ENCODE measurements at regions not wholly inside any gene's neighbourhood (a gene's known extent, or its start where the extent isn't known, plus 50 kb on each side); places are given as distances from the start of the nearest gene placed in this dataset.
"Not testable (repeated sequence)": the region's sequence is repeated elsewhere in the genome, so short reads cannot be mapped to it uniquely, and the experiment has no call there.

DNA sequence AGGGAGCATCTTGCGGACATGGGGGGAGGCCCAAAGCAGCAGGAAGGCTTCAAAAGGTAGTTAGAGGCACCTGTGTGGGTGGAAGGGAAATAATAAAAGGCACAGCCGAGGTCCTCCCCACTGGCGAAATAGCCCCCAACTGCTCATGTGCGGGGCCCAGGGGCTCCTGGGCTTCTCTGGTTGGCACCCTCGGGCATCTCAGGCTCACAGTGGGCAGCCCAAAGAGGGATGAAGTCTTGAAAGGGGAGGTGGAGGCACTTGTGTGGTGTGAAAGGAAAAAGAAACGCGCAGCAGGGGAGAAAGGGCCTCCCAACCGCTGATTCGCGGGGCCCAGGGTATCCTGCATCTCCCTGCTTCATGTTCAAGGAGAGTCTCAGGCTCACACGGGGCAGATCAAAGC is 579.4 kb downstream of the ALG10 start:
- H3K4me1 ChIP-seq (ENCODE audit: control insufficient read depth in 1 of 2, insufficient read depth in 2 of 2, low read length in 2 of 2) = no peaks in the 10 kb centered on the region
- H3K36me3 ChIP-seq (ENCODE audit: control insufficient read depth in 1 of 2, insufficient read depth in 2 of 2, low read length in 2 of 2) = no peaks in the 10 kb centered on the region
- H3K9me3 ChIP-seq (ENCODE audit: control insufficient read depth in 1 of 2, low read length in 2 of 2) = peaks cover 22 to 96% of the 10 kb centered on the region in 2 donors
- H3K27ac ChIP-seq (ENCODE audit: low read length) = no peak overlapping the region
- H3K4me3 ChIP-seq (ENCODE audit: low read depth in 1 of 2, low read length in 2 of 2) = peak overlapping the region in 1 of 2 donors; percentile 20
- no peaks in the 10 kb centered on the region for H3K27me3 ChIP-seq (ENCODE audit: low read depth, low read length)

DNA sequence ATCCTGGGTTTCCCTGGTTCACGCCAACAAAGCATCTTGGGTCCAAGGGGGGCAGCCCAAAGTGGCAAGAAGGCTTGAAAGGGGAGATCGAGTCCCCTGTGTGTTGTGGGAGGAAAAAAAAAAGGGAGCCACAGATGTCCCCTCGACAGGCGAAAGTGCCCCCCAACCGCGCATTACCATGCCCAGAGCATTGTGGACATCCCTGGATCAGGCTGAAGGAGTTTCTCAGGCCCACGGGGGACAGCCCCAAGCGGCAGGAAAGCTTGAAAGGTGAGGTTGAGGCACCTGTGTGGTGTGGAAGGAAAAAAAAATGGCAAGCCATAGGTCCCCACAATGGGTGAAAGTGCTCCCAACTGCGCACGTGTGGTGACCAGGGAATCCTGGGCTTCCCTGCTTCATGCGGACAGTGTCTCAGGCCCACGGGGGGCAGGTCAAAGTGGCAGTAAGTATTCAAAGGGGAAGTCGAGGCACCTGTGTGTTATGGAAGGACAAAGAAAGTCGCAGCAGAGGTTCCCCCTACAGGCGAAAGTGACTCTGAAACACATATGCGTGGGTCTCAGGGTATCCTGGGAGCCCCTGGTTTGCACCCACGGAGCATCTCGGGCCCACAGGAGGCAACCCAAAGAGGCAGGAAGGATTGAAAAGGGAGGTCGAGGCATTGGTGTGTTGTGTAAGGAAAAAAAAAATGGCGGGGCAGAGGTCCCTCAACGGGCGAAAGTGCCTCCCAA is 580.1 kb downstream of the ALG10 start:
- Histone ChIP-seq H3K27ac (ENCODE audit: low read length) (no peak overlapping the region), H3K36me3 (ENCODE audit: control insufficient read depth in 1 of 2, insufficient read depth in 2 of 2, low read length in 2 of 2) (no peaks in the 10 kb centered on the region), H3K4me3 (ENCODE audit: low read depth in 1 of 2, low read length in 2 of 2) (peak overlapping the region in 1 of 2 donors; percentile 36), H3K9me3 (ENCODE audit: control insufficient read depth in 1 of 2, low read length in 2 of 2) (peaks cover 22 to 96% of the 10 kb centered on the region in 2 donors), H3K27me3 (ENCODE audit: low read depth, low read length) (no peaks in the 10 kb centered on the region), H3K4me1 (ENCODE audit: control insufficient read depth in 1 of 2, insufficient read depth in 2 of 2, low read length in 2 of 2) (no peaks in the 10 kb centered on the region)

DNA sequence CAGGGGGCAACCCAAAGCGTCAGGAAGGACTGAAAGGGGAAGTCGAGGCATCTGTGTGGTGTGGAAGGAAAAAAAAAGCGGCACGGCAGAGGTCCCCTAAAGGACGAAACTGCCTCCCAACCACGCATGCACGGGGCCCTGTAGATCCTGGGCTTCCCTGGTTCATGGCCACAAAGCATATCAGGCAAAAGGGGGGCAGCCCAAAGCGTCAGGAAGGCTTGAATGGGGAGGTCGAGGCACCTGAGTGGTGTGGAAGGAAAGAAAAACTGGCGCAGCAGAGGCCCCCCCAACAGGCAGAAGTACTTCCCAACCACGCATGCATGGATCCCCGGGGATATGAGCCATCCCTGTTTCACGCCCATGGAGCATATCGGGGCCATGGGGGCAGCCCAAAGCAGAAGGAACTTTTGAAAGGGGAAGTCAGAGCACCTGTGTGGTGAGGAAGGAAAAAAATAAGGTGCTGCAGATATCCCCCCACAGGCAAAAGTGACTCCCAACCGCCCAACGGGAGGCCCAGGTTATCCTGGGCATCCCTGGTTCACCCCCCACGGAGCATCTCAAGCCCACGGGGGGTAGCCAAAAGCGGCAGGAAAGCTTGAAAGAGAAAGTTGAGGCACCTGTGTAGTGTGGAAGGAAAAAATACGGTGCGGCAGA is 581.2 kb downstream of the ALG10 start:
- H3K4me1 ChIP-seq (ENCODE audit: control insufficient read depth in 1 of 2, insufficient read depth in 2 of 2, low read length in 2 of 2) = no peaks in the 10 kb centered on the region
- no peak overlapping the region for H3K27ac ChIP-seq (ENCODE audit: low read length)
- no peaks in the 10 kb centered on the region for H3K36me3 ChIP-seq (ENCODE audit: control insufficient read depth in 1 of 2, insufficient read depth in 2 of 2, low read length in 2 of 2)
- H3K27me3 ChIP-seq (ENCODE audit: low read depth, low read length) = no peaks in the 10 kb centered on the region
- H3K4me3 ChIP-seq (ENCODE audit: low read depth in 1 of 2, low read length in 2 of 2) = peak overlapping the region in 1 of 2 donors; percentile 36
- peaks cover 22 to 92% of the 10 kb centered on the region in 2 donors for H3K9me3 ChIP-seq (ENCODE audit: control insufficient read depth in 1 of 2, low read length in 2 of 2)

DNA sequence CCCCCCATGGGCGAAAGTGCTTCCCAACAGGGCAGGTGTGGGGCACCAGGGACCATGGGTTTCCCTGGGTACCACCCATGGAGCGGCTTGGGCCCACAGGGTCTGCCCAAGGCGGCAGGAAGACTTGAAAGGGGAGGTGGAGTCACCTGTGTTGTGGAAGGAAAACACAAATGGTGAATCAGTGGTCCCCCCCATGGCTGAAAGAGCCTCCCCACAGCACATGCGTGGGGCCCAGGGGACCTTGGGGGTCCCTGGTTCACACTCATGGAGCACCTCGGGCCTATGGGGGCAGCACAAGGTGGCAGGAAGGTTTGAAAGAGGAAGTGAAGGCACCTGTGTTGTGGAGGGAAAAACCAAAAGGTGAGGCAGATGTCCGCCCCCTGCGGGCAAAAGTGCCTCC is 581.9 kb downstream of the ALG10 start:
- Histone ChIP-seq H3K27me3 (ENCODE audit: low read depth, low read length) (no peaks in the 10 kb centered on the region), H3K36me3 (ENCODE audit: control insufficient read depth in 1 of 2, insufficient read depth in 2 of 2, low read length in 2 of 2) (no peaks in the 10 kb centered on the region), H3K4me3 (ENCODE audit: low read depth in 1 of 2, low read length in 2 of 2) (peak overlapping the region in 1 of 2 donors; percentile 36), H3K27ac (ENCODE audit: low read length) (no peak overlapping the region), H3K4me1 (ENCODE audit: control insufficient read depth in 1 of 2, insufficient read depth in 2 of 2, low read length in 2 of 2) (no peaks in the 10 kb centered on the region), H3K9me3 (ENCODE audit: control insufficient read depth in 1 of 2, low read length in 2 of 2) (peaks cover 22 to 86% of the 10 kb centered on the region in 2 donors)

DNA sequence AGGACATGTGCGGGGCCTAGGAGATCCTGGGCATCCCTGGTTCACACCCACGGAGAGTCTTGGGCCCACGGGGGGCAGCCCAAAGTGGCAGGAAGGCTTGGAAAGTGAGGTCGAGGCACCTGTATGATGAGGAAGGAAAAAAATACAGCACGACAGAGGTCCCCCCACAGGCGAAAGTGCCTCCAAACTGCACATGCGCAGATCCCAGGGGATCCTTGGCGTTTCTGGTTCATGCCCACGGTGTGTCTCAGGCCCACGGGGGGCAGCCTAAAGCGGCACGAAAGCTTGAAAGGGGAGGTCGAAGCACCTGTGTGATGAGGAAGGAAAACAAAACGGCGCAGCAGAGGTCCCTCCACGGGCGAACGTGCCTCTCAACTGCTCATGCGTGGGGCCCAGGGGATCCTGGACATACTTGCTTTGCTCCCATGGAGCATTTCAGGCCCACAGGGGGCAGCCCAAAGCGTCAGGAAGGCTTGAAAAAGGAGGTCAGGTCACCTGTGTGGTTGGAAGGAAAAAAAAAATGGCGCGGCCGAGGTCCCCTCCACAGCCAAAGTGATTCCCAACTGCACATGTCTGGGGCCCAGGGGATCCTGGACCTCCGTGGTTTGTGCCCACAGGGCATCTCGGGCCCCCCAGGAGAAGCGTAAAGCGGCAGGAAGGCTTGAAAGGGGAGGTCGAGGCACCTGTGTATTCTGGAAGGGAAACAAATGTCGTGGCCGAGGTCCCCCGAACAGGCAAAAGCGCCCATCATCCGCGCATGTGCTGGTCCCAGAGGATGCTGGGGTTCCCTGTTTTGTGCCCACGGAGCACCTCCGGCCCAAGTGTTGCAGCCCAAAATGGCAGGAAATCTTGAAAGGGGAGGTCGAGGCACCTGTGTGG is 582.6 kb downstream of the ALG10 start:
- Histone ChIP-seq H3K27me3 (ENCODE audit: low read depth, low read length) (no peaks in the 10 kb centered on the region), H3K4me3 (ENCODE audit: low read depth in 1 of 2, low read length in 2 of 2) (peak overlapping the region in 1 of 2 donors; percentile 44), H3K4me1 (ENCODE audit: control insufficient read depth in 1 of 2, insufficient read depth in 2 of 2, low read length in 2 of 2) (no peaks in the 10 kb centered on the region), H3K36me3 (ENCODE audit: control insufficient read depth in 1 of 2, insufficient read depth in 2 of 2, low read length in 2 of 2) (no peaks in the 10 kb centered on the region), H3K9me3 (ENCODE audit: control insufficient read depth in 1 of 2, low read length in 2 of 2) (peaks cover 22 to 79% of the 10 kb centered on the region in 2 donors), H3K27ac (ENCODE audit: low read length) (no peak overlapping the region)

DNA sequence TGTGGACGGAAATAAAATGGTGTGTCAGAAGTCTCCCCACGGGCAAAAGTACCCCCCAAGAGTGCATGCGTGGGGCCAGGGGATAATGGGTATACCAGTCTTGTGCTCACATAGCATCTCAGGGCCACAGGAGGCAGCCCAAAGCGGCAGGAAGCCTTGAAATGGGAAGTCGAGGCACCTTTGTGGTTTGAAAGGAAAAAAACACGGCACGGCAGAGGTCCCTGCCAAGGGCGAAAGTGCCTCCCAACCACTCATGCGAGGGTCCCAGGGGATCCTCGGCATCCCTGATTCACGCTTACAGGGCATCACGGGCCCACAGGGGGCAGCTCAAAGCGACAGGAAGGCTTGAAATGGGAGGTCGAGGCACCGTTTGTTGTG is 583.2 kb downstream of the ALG10 start:
- Histone ChIP-seq H3K9me3 (ENCODE audit: control insufficient read depth in 1 of 2, low read length in 2 of 2) (peaks cover 15 to 75% of the 10 kb centered on the region in 2 donors), H3K4me3 (ENCODE audit: low read depth in 1 of 2, low read length in 2 of 2) (peak overlapping the region in 1 of 2 donors; percentile 44), H3K27me3 (ENCODE audit: low read depth, low read length) (no peaks in the 10 kb centered on the region), H3K36me3 (ENCODE audit: control insufficient read depth in 1 of 2, insufficient read depth in 2 of 2, low read length in 2 of 2) (no peaks in the 10 kb centered on the region), H3K4me1 (ENCODE audit: control insufficient read depth in 1 of 2, insufficient read depth in 2 of 2, low read length in 2 of 2) (no peaks in the 10 kb centered on the region), H3K27ac (ENCODE audit: low read length) (no peak overlapping the region)

DNA sequence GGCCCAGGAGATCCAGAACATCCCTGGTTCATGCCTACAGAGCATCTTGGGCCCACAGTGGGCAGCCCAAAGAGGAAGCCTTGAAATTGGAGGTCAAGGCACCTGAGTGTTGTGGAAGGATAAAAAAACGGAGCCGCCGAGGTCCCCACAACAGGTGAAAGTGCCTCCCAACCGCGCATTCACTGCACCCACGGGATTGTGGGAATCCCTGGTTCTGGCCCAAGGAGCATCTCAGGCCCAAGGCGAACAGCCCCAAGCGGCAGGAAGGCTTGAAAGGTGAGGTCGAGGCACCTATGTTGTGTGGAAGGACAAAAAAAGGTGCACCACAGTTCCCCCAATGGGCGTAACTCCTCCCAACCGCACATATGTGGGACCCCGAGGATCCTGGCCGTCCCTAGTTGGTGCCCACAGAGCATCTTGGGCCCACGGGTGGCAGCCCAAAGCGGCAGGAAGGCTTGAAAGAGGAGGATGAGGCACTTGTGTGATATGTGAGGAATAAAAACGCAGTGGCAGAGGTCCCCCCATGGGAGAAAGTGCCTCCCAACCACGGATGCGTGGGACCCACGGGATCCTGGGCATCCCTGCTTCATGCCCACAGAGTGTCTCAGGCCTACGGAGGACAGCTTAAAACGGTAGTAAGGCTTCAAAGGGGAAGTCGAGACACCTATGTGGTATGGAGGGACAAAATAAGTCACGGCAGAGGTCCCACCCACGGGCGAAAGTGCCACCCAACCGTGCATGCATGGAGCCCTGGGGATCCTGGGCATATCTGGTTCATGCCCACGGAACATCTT is 583.9 kb downstream of the ALG10 start:
- H3K4me1 ChIP-seq (ENCODE audit: control insufficient read depth in 1 of 2, insufficient read depth in 2 of 2, low read length in 2 of 2) = no peaks in the 10 kb centered on the region
- peaks cover 13 to 71% of the 10 kb centered on the region in 2 donors for H3K9me3 ChIP-seq (ENCODE audit: control insufficient read depth in 1 of 2, low read length in 2 of 2)
- H3K4me3 ChIP-seq (ENCODE audit: low read depth in 1 of 2, low read length in 2 of 2) = peak overlapping the region in 1 of 2 donors; percentile 44
- no peak overlapping the region for H3K27ac ChIP-seq (ENCODE audit: low read length)
- H3K36me3 ChIP-seq (ENCODE audit: control insufficient read depth in 1 of 2, insufficient read depth in 2 of 2, low read length in 2 of 2) = no peaks in the 10 kb centered on the region
- no peaks in the 10 kb centered on the region for H3K27me3 ChIP-seq (ENCODE audit: low read depth, low read length)

DNA sequence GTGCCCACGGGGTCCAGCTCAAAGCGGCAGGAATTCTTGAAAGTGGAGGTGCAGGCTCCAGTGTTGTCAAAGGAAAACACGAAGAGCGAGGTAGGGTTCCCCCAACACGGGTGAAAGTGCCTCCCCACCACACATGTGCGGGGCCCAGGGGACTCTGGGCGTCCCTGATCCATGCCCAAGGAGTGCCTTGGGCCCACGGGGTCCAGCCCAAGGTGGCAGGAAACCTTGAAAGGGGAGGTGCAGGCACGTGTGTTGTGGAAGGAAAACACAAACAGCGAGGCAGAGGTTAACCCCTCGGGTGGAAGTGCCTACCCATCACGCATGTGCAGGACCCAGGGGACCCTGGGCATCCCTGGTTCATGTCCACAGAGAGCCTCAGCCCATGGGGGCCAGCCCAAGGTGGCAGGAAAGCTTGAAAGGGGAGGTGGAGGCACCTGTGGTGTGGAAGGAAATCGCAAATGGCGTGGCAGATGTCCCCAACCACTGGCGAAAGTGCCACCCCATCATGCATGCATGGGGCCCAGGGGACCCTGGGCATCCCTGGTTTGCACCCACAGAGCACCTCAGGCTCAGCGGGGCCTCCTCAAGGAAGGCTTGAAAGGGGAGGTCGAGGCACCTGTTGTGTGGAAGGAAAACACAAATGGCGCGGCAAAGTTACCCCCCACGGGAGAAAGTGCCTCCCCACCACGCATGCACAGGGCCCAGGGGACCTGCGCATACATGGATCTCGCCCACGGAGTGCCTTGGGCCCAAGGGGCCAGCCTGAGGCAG is 584.6 kb downstream of the ALG10 start:
- Histone ChIP-seq H3K4me3 (ENCODE audit: low read depth in 1 of 2, low read length in 2 of 2) (peak overlapping the region in 1 of 2 donors; percentile 44), H3K4me1 (ENCODE audit: control insufficient read depth in 1 of 2, insufficient read depth in 2 of 2, low read length in 2 of 2) (no peaks in the 10 kb centered on the region), H3K27ac (ENCODE audit: low read length) (no peak overlapping the region), H3K36me3 (ENCODE audit: control insufficient read depth in 1 of 2, insufficient read depth in 2 of 2, low read length in 2 of 2) (no peaks in the 10 kb centered on the region), H3K9me3 (ENCODE audit: control insufficient read depth in 1 of 2, low read length in 2 of 2) (peaks cover 6 to 63% of the 10 kb centered on the region in 2 donors), H3K27me3 (ENCODE audit: low read depth, low read length) (no peaks in the 10 kb centered on the region)

DNA sequence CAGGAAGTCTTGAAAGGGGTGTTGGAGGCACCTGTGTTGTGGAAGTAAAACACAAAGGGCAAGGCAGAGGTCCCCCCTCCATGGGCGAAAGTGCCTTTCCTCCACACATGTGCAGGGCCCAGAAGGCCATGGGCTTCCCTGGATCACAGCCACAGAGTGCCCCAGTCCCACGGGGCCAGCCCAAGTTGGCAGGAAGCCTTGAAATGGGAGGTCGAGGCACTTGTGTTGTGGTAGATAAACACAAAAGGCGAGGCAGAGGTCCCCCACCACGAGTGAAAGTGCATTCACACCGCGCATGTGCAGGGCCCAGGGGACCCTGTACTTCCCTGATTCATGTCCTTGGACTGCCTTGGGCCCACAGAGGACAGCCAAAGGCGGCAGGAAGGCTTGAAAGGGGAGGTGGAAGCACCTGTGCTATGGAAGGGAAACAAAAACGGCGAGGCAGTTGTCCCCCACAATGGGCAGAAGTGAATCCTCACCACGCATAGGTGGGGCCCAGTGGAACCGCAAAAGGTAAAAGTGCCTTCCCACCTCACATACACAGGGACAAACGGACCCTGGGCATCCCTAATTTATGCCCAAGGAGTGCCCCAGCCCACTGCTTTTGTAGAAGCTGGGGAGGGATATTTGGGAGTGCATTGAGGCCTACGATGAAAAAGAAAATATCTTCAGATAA is 585.4 kb downstream of the ALG10 start:
- Histone ChIP-seq H3K36me3 (ENCODE audit: control insufficient read depth in 1 of 2, insufficient read depth in 2 of 2, low read length in 2 of 2) (no peaks in the 10 kb centered on the region), H3K27ac (ENCODE audit: low read length) (no peak overlapping the region), H3K9me3 (ENCODE audit: control insufficient read depth in 1 of 2, low read length in 2 of 2) (peaks cover 5 to 56% of the 10 kb centered on the region in 2 donors), H3K4me1 (ENCODE audit: control insufficient read depth in 1 of 2, insufficient read depth in 2 of 2, low read length in 2 of 2) (no peaks in the 10 kb centered on the region), H3K4me3 (ENCODE audit: low read depth in 1 of 2, low read length in 2 of 2) (peak overlapping the region in 1 of 2 donors; percentile 44), H3K27me3 (ENCODE audit: low read depth, low read length) (no peaks in the 10 kb centered on the region)

DNA sequence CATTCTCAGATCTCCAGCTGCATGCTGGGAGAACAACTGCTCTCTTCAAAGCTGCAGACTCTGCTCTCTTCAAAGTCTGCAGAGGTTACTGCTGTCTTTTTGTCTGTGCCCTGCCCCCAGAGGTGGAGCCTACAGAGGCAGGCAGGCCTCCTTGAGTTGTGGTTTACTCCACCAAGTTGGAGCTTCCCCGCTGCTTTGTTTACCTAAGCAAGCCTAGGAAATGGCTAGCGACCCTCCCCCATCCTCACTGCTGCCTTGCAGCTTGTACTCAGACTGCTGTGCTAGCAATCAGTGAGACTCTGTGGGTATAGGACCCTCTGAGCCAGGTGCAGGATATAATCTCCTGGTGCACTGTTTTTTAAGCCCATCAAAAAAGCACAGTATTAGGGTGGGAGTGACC is 591.7 kb downstream of the ALG10 start:
- not testable (repeated sequence) for H3K27ac ChIP-seq (ENCODE audit: low read length); H3K27me3 ChIP-seq (ENCODE audit: low read depth, low read length); H3K4me3 ChIP-seq (ENCODE audit: low read depth in 1 of 2, low read length in 2 of 2); H3K36me3 ChIP-seq (ENCODE audit: control insufficient read depth in 1 of 2, insufficient read depth in 2 of 2, low read length in 2 of 2); H3K4me1 ChIP-seq (ENCODE audit: control insufficient read depth in 1 of 2, insufficient read depth in 2 of 2, low read length in 2 of 2)
- H3K9me3 ChIP-seq (ENCODE audit: control insufficient read depth in 1 of 2, low read length in 2 of 2) = peaks cover 0 to 41% of the 10 kb centered on the region in 2 donors
